ENCODE measurements at regions not wholly inside any gene's neighbourhood (a gene's known extent, or its start where the extent isn't known, plus 50 kb on each side); places are given as distances from the start of the nearest gene placed in this dataset.
"Not testable (repeated sequence)": the region's sequence is repeated elsewhere in the genome, so short reads cannot be mapped to it uniquely, and the experiment has no call there.

GRCh38 chr12:65721541-65722190 is 102.6 kb upstream of the HMGA2 start:
- Histone ChIP-seq H3K4me3 (ENCODE audit: low read length in 2 of 2) (no peak overlapping the region), H3K27me3 (ENCODE audit: control insufficient read depth in 1 of 2, insufficient read depth in 2 of 2, low read length in 1 of 2) (no peaks in the 10 kb centered on the region), H3K36me3 (ENCODE audit: control insufficient read depth in 1 of 2, insufficient read depth in 2 of 2, low read length in 1 of 2) (no peaks in the 10 kb centered on the region), H3K9me3 (ENCODE audit: control insufficient read depth, low read length) (no peaks in the 10 kb centered on the region), H3K4me1 (ENCODE audit: control insufficient read depth in 1 of 2, insufficient read depth in 2 of 2, low read length in 2 of 2) (no peaks in the 10 kb centered on the region), H3K27ac (ENCODE audit: low read depth in 1 of 2, low read length in 2 of 2) (no peak overlapping the region)
- DNase-seq, result no peak
- intact Hi-C loops (cut with DNase I), result no loop called here
- ATAC-seq (ENCODE audit: low FRiP score), result no peak
- WGBS, 2 donors, result 97 to 98% methylated on average over 3 of the region's 3 CpGs

- H3K27me3 ChIP-seq (ENCODE audit: control insufficient read depth in 1 of 2, insufficient read depth in 2 of 2, low read length in 1 of 2), result no peaks in the 10 kb centered on the region
- H3K4me3 ChIP-seq (ENCODE audit: low read length in 2 of 2), result no peak overlapping the region
- H3K36me3 ChIP-seq (ENCODE audit: control insufficient read depth in 1 of 2, insufficient read depth in 2 of 2, low read length in 1 of 2), result no peaks in the 10 kb centered on the region
- DNase-seq (no peak), ATAC-seq (ENCODE audit: low FRiP score) (no peak)
- H3K27ac ChIP-seq (ENCODE audit: low read depth in 1 of 2, low read length in 2 of 2), result no peak overlapping the region
- H3K9me3 ChIP-seq (ENCODE audit: control insufficient read depth, low read length), result no peaks in the 10 kb centered on the region
- intact Hi-C loops (cut with DNase I), result no loop called here
- WGBS, 2 donors, result 92 to 95% methylated on average over 2 of the region's 2 CpGs
- no peaks in the 10 kb centered on the region for H3K4me1 ChIP-seq (ENCODE audit: control insufficient read depth in 1 of 2, insufficient read depth in 2 of 2, low read length in 2 of 2)
Measured at GRCh38 chr12:65725376-65725775, 98.9 kb upstream of the HMGA2 start.

GRCh38 chr12:65728455-65728847 is 95.8 kb upstream of the HMGA2 start:
- intact Hi-C loops (cut with DNase I), result no loop called here
- DNase-seq (no peak), ATAC-seq (ENCODE audit: low FRiP score) (no peak)
- Histone ChIP-seq H3K36me3 (ENCODE audit: control insufficient read depth in 1 of 2, insufficient read depth in 2 of 2, low read length in 1 of 2) (no peaks in the 10 kb centered on the region), H3K27me3 (ENCODE audit: control insufficient read depth in 1 of 2, insufficient read depth in 2 of 2, low read length in 1 of 2) (no peaks in the 10 kb centered on the region), H3K4me1 (ENCODE audit: control insufficient read depth in 1 of 2, insufficient read depth in 2 of 2, low read length in 2 of 2) (no peaks in the 10 kb centered on the region), H3K9me3 (ENCODE audit: control insufficient read depth, low read length) (no peaks in the 10 kb centered on the region), H3K27ac (ENCODE audit: low read depth in 1 of 2, low read length in 2 of 2) (no peak overlapping the region), H3K4me3 (ENCODE audit: low read length in 2 of 2) (no peak overlapping the region)
- 20 to 27% methylated on average over 6 of the region's 6 CpGs for WGBS, 2 donors

GRCh38 chr12:65728848-65729793 is 95.2 kb upstream of the HMGA2 start:
- Histone ChIP-seq H3K9me3 (ENCODE audit: control insufficient read depth, low read length) (no peaks in the 10 kb centered on the region), H3K4me3 (ENCODE audit: low read length in 2 of 2) (no peak overlapping the region), H3K4me1 (ENCODE audit: control insufficient read depth in 1 of 2, insufficient read depth in 2 of 2, low read length in 2 of 2) (no peaks in the 10 kb centered on the region), H3K36me3 (ENCODE audit: control insufficient read depth in 1 of 2, insufficient read depth in 2 of 2, low read length in 1 of 2) (no peaks in the 10 kb centered on the region), H3K27me3 (ENCODE audit: control insufficient read depth in 1 of 2, insufficient read depth in 2 of 2, low read length in 1 of 2) (no peaks in the 10 kb centered on the region), H3K27ac (ENCODE audit: low read depth in 1 of 2, low read length in 2 of 2) (no peak overlapping the region)
- intact Hi-C loops (cut with DNase I), result no loop called here
- DNase-seq (peak in 1 of 2 donors; percentile 70), ATAC-seq (ENCODE audit: low FRiP score) (peak; percentile 38)
- 8 to 10% methylated on average over 66 of the region's 66 CpGs for WGBS, 2 donors

GRCh38 chr12:65731771-65732170 is 92.5 kb upstream of the HMGA2 start:
- H3K27me3 ChIP-seq (ENCODE audit: control insufficient read depth in 1 of 2, insufficient read depth in 2 of 2, low read length in 1 of 2), result no peaks in the 10 kb centered on the region
- H3K9me3 ChIP-seq (ENCODE audit: control insufficient read depth, low read length), result no peaks in the 10 kb centered on the region

GRCh38 chr12:65733643-65734042 is 90.6 kb upstream of the HMGA2 start:
- H3K27me3 ChIP-seq (ENCODE audit: control insufficient read depth in 1 of 2, insufficient read depth in 2 of 2, low read length in 1 of 2); H3K36me3 ChIP-seq (ENCODE audit: control insufficient read depth in 1 of 2, insufficient read depth in 2 of 2, low read length in 1 of 2); H3K9me3 ChIP-seq (ENCODE audit: control insufficient read depth, low read length); H3K27ac ChIP-seq (ENCODE audit: low read depth in 1 of 2, low read length in 2 of 2); ATAC-seq (ENCODE audit: low FRiP score); DNase-seq; H3K4me1 ChIP-seq (ENCODE audit: control insufficient read depth in 1 of 2, insufficient read depth in 2 of 2, low read length in 2 of 2); H3K4me3 ChIP-seq (ENCODE audit: low read length in 2 of 2); intact Hi-C loops (cut with DNase I): not testable (repeated sequence)
- 90 to 92% methylated on average over 2 of the region's 2 CpGs for WGBS, 2 donors

More at GRCh38 chr12:65731771-65732170, 92.5 kb upstream of the HMGA2 start:
- Histone ChIP-seq H3K4me1 (ENCODE audit: control insufficient read depth in 1 of 2, insufficient read depth in 2 of 2, low read length in 2 of 2) (no peaks in the 10 kb centered on the region), H3K27ac (ENCODE audit: low read depth in 1 of 2, low read length in 2 of 2) (no peak overlapping the region), H3K4me3 (ENCODE audit: low read length in 2 of 2) (no peak overlapping the region), H3K36me3 (ENCODE audit: control insufficient read depth in 1 of 2, insufficient read depth in 2 of 2, low read length in 1 of 2) (no peaks in the 10 kb centered on the region)
- intact Hi-C loops (cut with DNase I), result no loop called here
- WGBS, 2 donors, result 82 to 85% methylated on average over 4 of the region's 4 CpGs
- DNase-seq, result no peak
- ATAC-seq (ENCODE audit: low FRiP score), result no peak

GRCh38 chr12:65734226-65734625 is 90.1 kb upstream of the HMGA2 start:
- H3K4me3 ChIP-seq (ENCODE audit: low read length in 2 of 2), result no peak overlapping the region
- no peaks in the 10 kb centered on the region for H3K4me1 ChIP-seq (ENCODE audit: control insufficient read depth in 1 of 2, insufficient read depth in 2 of 2, low read length in 2 of 2)
- no peak for ATAC-seq (ENCODE audit: low FRiP score)
- intact Hi-C loops (cut with DNase I), result no loop called here
- no peaks in the 10 kb centered on the region for H3K9me3 ChIP-seq (ENCODE audit: control insufficient read depth, low read length)
- no peak overlapping the region for H3K27ac ChIP-seq (ENCODE audit: low read depth in 1 of 2, low read length in 2 of 2)
- WGBS, 2 donors, result 88 to 90% methylated on average over 2 of the region's 2 CpGs
- no peaks in the 10 kb centered on the region for H3K27me3 ChIP-seq (ENCODE audit: control insufficient read depth in 1 of 2, insufficient read depth in 2 of 2, low read length in 1 of 2)
- DNase-seq, result no peak
- no peaks in the 10 kb centered on the region for H3K36me3 ChIP-seq (ENCODE audit: control insufficient read depth in 1 of 2, insufficient read depth in 2 of 2, low read length in 1 of 2)

- no peak overlapping the region for H3K27ac ChIP-seq (ENCODE audit: low read depth in 1 of 2, low read length in 2 of 2)
- H3K36me3 ChIP-seq (ENCODE audit: control insufficient read depth in 1 of 2, insufficient read depth in 2 of 2, low read length in 1 of 2), result no peaks in the 10 kb centered on the region
- no peak overlapping the region for H3K4me3 ChIP-seq (ENCODE audit: low read length in 2 of 2)
- H3K4me1 ChIP-seq (ENCODE audit: control insufficient read depth in 1 of 2, insufficient read depth in 2 of 2, low read length in 2 of 2), result no peaks in the 10 kb centered on the region
- no peak for ATAC-seq (ENCODE audit: low FRiP score)
- no peak for DNase-seq
- intact Hi-C loops (cut with DNase I), result no loop called here
- WGBS, 2 donors, result 92 to 96% methylated on average over 4 of the region's 4 CpGs
- H3K9me3 ChIP-seq (ENCODE audit: control insufficient read depth, low read length), result no peaks in the 10 kb centered on the region
- no peaks in the 10 kb centered on the region for H3K27me3 ChIP-seq (ENCODE audit: control insufficient read depth in 1 of 2, insufficient read depth in 2 of 2, low read length in 1 of 2)
Measured at GRCh38 chr12:65739606-65740005, 84.7 kb upstream of the HMGA2 start.

- Histone ChIP-seq H3K9me3 (ENCODE audit: control insufficient read depth, low read length) (no peaks in the 10 kb centered on the region), H3K4me1 (ENCODE audit: control insufficient read depth in 1 of 2, insufficient read depth in 2 of 2, low read length in 2 of 2) (no peaks in the 10 kb centered on the region), H3K36me3 (ENCODE audit: control insufficient read depth in 1 of 2, insufficient read depth in 2 of 2, low read length in 1 of 2) (no peaks in the 10 kb centered on the region), H3K4me3 (ENCODE audit: low read length in 2 of 2) (no peak overlapping the region), H3K27me3 (ENCODE audit: control insufficient read depth in 1 of 2, insufficient read depth in 2 of 2, low read length in 1 of 2) (no peaks in the 10 kb centered on the region), H3K27ac (ENCODE audit: low read depth in 1 of 2, low read length in 2 of 2) (no peak overlapping the region)
- intact Hi-C loops (cut with DNase I), result no loop called here
- WGBS, 2 donors, result 15 to 21% methylated on average over 1 of the region's 1 CpG
- no peak for DNase-seq
- no peak for ATAC-seq (ENCODE audit: low FRiP score)
Measured at GRCh38 chr12:65740506-65740872, 83.8 kb upstream of the HMGA2 start.
